T-helper 2 cell treated with Interferon-gamma antibody and Interleukin-4, amounts not matched to agents 5 μg/mL and 100 μg/mL, for 36 hours (primary cell): ENCODE measurements at regions not wholly inside any gene's neighbourhood (a gene's known extent, or its start where the extent isn't known, plus 50 kb on each side); places are given as distances from the start of the nearest gene placed in this dataset.

Source experiments
- DNase-seq: peaks from one replicate; pipeline ENCODE4 v3.0.0; 2021; ENCODE audit warnings: low spot score
- H3K27ac Mint-ChIP-seq: one replicate; pipeline ENCODE4 v1.8.0; 2021; ENCODE audit warnings: mild to moderate bottlenecking, mixed read lengths
- H3K27me3 Mint-ChIP-seq: one replicate; pipeline ENCODE4 v1.8.0; 2021; ENCODE audit warnings: low read depth, mixed read lengths
- H3K36me3 Mint-ChIP-seq: one replicate; pipeline ENCODE4 v1.8.0; 2021; ENCODE audit warnings: low read depth, mixed read lengths
- H3K4me1 Mint-ChIP-seq: one replicate; pipeline ENCODE4 v1.8.0; 2021; ENCODE audit warnings: low read depth, mixed read lengths
- H3K4me3 Mint-ChIP-seq: one replicate; pipeline ENCODE4 v1.8.0; 2022; ENCODE audit warnings: mild to moderate bottlenecking, moderate library complexity, mixed read lengths
- H3K9me3 Mint-ChIP-seq: one replicate; pipeline ENCODE4 v1.8.0; 2021; ENCODE audit warnings: mixed read lengths

DNA sequence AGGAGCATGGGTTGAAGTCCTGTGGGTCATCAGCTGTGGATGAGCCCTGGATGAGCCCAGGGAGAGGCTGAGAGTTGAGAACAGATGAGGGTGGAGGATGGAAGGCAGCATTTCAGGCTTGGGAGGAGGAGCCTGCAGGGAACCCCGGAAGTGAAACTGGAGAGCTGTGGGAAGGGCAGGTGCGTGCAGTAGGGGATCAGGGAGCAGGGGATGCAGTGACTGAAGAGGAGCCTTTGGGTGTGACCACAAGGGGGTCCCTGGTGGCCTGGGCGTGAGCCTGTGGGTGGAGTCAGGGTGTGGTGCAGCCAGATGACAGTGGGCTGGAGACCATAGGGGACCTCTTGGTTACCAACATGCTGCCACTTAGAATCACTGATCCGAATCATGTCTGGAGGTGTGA is 115.5 kb downstream of the PAPOLA start:
- Mint-ChIP-seq H3K4me1 (no peaks in the 10 kb centered on the region), H3K4me3 (no peak overlapping the region), H3K27ac (no peak overlapping the region), H3K27me3 (peaks cover 4% of the 10 kb centered on the region), H3K9me3 (no peaks in the 10 kb centered on the region), H3K36me3 (no peaks in the 10 kb centered on the region)
- no peak for DNase-seq

DNA sequence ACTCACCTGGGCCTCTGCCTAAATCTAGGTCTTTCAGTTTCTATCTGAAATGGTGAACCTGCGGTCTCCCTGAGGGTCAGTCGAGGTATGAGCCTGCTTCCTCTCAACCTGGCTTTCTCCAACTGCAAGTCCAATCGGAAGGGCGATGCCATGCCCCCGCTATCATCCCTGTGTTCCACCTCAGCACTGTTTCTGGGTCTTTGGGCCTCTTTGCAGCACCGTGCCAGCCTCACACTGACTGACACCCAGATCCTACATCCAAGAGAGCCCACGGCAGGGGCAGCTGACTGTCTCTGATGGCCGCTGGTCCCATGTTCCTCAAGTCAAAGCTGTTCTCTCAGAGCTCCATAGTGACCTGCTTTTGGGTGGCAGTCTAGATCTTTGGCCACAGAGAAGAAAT is 120.7 kb downstream of the PAPOLA start:
- H3K9me3 Mint-ChIP-seq = no peaks in the 10 kb centered on the region
- H3K4me1 Mint-ChIP-seq = no peaks in the 10 kb centered on the region
- no peaks in the 10 kb centered on the region for H3K36me3 Mint-ChIP-seq
- H3K27me3 Mint-ChIP-seq = peaks cover 4% of the 10 kb centered on the region
- H3K4me3 Mint-ChIP-seq = no peak overlapping the region
- DNase-seq = no peak
- no peak overlapping the region for H3K27ac Mint-ChIP-seq

DNA sequence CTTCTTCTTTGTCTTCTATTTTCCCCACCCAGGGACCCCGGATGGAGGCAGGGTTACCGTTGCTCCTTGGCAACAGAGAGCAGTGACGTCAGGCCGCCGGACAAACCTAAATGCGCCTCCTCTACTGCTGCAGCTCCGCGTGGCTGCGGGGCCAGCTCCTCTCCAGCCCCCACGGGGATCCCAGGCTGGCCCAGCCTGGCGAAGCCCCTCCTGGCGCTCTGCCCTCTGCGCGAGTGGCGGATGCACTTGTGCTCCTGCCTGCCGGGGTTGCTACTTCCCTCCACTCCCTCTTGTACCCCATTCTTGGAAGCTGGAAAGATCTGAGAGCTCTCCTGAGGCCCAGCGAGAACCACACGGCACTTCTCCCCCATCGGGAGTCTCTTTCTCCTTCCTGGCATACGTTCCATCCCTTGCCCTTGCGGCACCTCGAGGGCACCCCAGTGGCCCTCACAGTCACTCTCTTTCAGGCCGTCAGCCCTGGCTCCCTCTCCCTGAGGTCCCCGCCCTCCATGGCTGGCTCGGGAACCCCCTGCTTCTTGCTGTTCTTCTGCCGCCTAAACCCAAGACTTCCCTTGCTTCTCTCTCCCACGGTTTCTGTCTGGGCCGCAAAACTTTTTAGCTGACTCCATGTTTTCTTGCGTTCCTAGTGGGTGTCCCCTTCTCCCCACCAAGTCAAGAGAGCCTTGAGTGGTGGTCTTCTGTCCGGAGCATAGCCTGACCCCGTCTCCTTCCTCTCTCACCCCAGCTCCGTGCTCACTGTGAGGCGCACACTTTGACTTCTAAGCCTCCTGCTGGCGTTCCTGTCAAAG is 121.7 kb downstream of the PAPOLA start:
- no peak for DNase-seq
- H3K9me3 Mint-ChIP-seq = no peaks in the 10 kb centered on the region
- H3K27ac Mint-ChIP-seq = no peak overlapping the region
- H3K4me3 Mint-ChIP-seq = no peak overlapping the region
- peaks cover 4% of the 10 kb centered on the region for H3K27me3 Mint-ChIP-seq
- no peaks in the 10 kb centered on the region for H3K36me3 Mint-ChIP-seq
- no peaks in the 10 kb centered on the region for H3K4me1 Mint-ChIP-seq

DNA sequence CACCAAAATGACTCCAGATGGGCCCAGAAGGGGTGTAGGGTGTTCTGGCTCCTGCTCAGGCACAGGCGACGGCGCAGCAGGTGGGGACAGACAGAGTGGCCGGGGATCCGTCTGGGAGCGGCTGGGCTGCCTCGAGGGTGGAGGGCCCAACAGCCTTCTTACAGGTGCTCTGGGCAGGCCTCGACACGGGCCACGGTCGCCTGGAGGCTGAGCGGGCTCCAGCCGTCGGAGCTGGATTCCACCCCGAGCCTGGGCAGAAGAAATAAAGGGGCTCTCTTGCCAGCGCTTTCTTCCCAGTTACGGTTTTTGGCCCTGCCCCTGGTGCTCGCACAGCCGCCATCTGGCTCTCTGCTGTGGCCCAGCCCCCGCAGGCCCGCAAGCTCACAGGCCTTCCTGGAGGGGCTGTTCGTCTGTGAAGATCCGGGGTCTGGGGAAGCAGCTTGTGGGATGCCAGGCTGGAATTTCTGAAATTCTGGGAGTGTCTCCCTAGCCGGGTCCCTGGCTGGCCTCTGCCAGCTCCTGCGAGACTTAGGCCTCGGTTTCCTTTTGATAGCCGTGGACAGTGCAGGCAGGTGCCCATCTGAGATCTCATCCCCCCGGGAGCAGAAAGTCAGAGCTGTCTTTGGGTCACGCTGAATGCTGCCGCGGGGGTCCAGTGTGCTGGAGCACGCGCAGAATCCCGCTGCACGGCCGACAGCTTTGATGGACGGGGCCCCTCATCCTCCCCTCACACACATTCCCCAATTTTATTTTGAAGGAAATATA is 122.7 kb downstream of the PAPOLA start:
- H3K4me1 Mint-ChIP-seq = no peaks in the 10 kb centered on the region
- no peak overlapping the region for H3K4me3 Mint-ChIP-seq
- H3K9me3 Mint-ChIP-seq = no peaks in the 10 kb centered on the region
- DNase-seq = no peak
- peaks cover 4% of the 10 kb centered on the region for H3K27me3 Mint-ChIP-seq
- no peak overlapping the region for H3K27ac Mint-ChIP-seq
- H3K36me3 Mint-ChIP-seq = no peaks in the 10 kb centered on the region

DNA sequence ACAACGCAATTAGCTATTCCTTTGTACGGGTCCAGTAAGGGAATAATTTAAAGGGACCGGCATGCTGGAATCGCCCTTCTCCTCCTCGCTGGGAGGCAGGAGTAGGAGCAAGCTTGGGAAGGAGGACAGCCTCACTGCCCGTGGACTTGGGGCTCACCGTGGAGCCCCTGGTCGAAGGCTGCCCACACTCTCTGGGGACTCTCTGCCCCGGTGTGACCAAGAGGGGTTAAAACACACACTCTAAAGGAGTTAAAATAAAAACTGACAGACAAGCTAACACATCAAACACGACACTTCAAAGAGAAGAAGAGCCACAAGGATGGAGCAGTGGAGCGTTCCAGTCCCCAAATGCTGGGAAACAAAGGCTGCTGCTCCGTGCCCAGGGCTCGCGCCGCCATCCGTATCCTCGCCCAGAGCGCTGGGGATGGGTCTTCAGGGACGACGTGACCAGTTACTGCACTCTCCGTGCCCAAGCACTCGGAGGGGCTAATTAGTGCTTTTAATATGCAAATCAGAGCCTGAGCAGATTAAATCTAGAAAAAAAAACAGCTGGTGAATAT is 123.3 kb downstream of the PAPOLA start:
- DNase-seq = no peak
- no peaks in the 10 kb centered on the region for H3K9me3 Mint-ChIP-seq
- no peaks in the 10 kb centered on the region for H3K4me1 Mint-ChIP-seq
- H3K27me3 Mint-ChIP-seq = peaks cover 4% of the 10 kb centered on the region
- no peaks in the 10 kb centered on the region for H3K36me3 Mint-ChIP-seq
- no peak overlapping the region for H3K4me3 Mint-ChIP-seq
- H3K27ac Mint-ChIP-seq = no peak overlapping the region

DNA sequence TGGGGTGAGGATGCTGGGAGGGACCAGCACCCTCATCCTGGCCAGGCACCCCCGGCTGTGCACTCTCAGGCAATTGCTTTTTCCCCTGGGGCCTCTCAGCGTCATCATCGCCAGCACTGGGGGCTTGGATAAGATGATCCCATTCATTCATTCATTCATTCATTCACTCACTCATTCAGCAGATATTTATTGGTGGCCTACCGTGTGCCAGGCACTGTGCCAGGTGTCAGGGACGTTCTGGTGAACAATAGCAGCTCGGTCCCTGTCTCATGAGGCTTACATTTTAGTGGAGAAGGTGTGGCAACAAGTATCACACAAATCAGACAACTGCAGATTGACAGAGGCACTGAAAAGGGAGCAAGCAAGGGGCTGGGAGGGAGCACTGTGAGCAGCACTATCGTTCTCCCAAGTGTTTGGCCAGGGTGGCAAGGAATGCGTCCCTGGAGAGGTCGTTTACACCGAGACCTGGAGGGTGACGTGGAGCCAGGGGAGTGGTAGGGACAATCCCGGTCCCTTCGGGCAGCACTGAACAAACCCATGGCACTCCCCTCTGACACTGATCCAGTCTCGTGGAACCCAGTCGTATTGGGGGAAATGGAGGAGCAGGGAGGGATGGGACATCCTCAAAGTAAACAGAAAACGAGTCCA is 124.1 kb downstream of the PAPOLA start:
- no peak for DNase-seq
- H3K4me3 Mint-ChIP-seq = no peak overlapping the region
- H3K9me3 Mint-ChIP-seq = no peaks in the 10 kb centered on the region
- H3K27ac Mint-ChIP-seq = no peak overlapping the region
- H3K27me3 Mint-ChIP-seq = peaks cover 4% of the 10 kb centered on the region
- no peaks in the 10 kb centered on the region for H3K36me3 Mint-ChIP-seq
- no peaks in the 10 kb centered on the region for H3K4me1 Mint-ChIP-seq

DNA sequence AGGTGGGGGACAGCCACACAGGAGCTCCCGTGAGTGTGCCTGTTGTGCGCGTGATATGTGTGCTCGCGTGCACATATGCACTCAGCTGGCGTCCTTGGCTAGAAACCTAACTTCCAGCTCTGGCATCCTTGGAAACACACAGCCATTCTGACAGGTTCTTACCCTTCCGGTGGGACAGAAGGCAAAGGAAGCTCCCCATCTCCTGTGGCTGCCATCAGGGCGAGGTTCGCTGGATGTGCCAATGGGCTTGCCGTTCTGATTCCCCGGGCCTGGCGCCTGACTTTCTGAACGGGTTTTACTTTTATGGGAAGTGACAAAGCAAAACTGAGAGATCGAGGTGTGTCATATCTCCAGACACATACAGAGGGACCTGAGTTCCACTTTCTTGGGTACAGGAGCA is 124.7 kb downstream of the PAPOLA start:
- DNase-seq = no peak
- no peak overlapping the region for H3K4me3 Mint-ChIP-seq
- no peaks in the 10 kb centered on the region for H3K27me3 Mint-ChIP-seq

DNA sequence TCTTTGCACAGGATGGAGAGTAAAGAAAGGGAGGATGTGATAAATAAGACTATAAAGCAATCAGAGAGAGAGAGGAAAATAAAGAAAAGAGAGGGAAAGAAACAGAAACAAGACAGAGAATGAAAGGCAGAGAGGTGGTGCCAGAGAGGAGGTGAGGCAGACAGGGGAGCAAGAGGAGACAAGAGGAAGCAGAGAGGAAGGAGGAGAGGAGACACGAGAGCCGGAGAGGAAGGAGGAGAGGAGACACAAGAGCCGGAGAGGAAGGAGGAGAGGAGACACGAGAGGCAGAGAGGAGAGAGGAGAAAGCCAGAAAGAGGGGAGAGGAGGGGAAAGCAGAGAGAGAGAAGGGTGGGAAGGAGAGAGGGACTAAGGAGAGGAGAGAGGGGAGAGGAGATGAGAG is 125.2 kb downstream of the PAPOLA start:
- no peaks in the 10 kb centered on the region for H3K9me3 Mint-ChIP-seq
- no peaks in the 10 kb centered on the region for H3K27me3 Mint-ChIP-seq
- no peaks in the 10 kb centered on the region for H3K36me3 Mint-ChIP-seq
- H3K4me1 Mint-ChIP-seq = no peaks in the 10 kb centered on the region
- no peak for DNase-seq
- H3K27ac Mint-ChIP-seq = no peak overlapping the region
- no peak overlapping the region for H3K4me3 Mint-ChIP-seq

More for the DNA sequence above, 124.7 kb downstream of the PAPOLA start:
- Mint-ChIP-seq H3K4me1 (no peaks in the 10 kb centered on the region), H3K27ac (no peak overlapping the region), H3K36me3 (no peaks in the 10 kb centered on the region), H3K9me3 (no peaks in the 10 kb centered on the region)

DNA sequence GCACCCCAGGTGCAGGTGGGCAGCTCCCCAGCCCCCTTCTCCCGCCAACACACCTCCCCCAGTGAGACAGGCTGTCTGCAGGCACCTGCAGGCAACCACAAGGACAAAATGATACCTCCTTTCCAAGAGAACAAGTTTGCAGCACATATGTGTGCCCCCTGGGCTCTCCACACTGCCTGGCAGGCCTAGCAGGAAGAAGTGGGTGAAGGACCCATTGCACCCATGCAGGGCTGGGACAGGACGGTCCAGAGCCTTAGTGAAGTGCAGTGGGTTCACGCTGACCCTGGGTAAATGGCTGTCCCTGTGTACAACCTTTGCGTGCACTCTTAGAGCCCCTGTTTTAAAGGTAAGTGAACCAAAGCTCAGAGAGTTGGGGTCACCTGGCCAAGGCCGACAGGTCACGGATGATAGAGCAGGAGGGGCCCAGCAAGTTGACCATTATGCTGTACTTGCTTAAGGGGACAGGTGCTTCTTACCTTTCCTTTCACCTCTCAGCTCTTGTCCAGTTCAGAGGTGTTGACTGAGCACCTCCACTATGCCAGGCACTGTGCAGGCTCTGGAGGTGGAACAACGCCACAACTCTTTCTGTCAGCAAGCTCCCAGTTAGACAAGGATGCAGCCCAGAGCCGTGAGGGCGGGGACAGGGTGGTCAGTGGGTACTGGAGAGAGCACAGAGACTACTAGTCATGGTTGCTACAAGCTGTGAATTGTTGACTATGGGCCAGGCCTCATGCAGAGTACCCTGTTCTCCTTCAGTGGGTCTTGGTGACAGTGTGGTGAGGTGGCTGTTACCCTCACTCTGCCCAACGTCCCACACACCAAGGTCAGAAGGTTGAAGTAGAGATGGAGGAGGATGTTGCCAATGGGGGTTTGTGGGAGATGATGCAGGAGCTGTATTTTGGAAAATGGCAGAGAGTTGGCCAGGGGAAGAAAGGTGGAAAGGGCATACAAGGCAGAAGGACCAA is 125.9 kb downstream of the PAPOLA start:
- Mint-ChIP-seq H3K4me3 (no peak overlapping the region), H3K27me3 (no peaks in the 10 kb centered on the region), H3K36me3 (no peaks in the 10 kb centered on the region), H3K9me3 (no peaks in the 10 kb centered on the region), H3K27ac (no peak overlapping the region), H3K4me1 (no peaks in the 10 kb centered on the region)
- DNase-seq = no peak

DNA sequence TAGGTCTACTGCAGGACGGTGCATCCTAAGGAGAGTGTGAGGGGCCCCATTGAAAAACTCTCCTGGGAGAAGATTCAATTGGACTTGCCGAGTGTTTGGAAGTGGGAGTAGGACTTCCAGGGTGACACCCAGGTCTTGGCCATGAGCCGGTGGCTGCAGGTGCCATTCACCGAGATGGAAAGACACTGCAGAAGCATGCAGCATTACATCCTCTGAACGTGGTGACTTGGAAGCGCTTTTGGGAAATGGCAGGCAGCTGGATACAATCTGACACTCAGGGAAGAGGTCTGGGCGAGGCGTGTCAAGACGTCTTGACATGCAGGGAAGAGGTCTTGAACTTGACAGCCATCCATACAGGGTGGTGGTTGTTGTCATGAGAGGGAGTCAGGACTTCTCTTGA is 126.9 kb downstream of the PAPOLA start:
- Mint-ChIP-seq H3K4me1 (no peaks in the 10 kb centered on the region), H3K4me3 (no peak overlapping the region), H3K27me3 (no peaks in the 10 kb centered on the region), H3K9me3 (no peaks in the 10 kb centered on the region), H3K36me3 (no peaks in the 10 kb centered on the region), H3K27ac (no peak overlapping the region)
- no peak for DNase-seq

DNA sequence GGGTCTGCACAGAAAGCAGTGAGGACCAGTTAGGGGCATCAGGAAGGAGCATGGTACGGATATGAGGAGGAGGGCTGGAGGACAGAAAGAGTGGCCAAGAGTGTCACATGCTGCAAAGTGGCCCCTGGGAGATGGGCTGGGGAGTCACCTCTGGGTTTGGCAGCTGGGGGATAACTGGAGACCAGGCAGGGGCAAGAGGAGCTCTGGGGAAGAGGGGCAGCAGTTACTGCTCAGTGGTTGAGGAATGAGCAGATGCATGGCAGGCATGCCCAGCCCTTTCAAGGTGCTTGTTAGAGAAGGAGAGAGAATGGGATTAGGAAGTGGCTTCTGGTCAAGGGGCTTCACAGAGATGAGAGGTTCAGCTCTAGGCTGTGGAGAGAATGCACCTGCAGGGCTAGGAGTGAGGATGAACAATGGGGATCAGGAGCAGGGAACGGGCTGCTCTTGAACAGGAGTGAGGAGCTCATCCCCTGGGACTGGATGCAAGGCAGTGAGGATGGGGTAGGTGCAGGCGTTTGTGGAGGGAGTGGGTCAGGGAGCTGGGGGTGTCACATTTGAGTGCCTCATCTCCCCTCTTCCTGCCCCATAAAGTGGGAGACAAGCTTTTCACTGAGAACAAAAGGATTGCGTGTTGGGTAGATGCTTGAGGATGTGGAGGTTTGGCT is 127.5 kb downstream of the PAPOLA start:
- H3K36me3 Mint-ChIP-seq = no peaks in the 10 kb centered on the region
- no peak overlapping the region for H3K4me3 Mint-ChIP-seq
- H3K4me1 Mint-ChIP-seq = no peaks in the 10 kb centered on the region
- H3K27ac Mint-ChIP-seq = no peak overlapping the region
- DNase-seq = no peak
- no peaks in the 10 kb centered on the region for H3K27me3 Mint-ChIP-seq
- H3K9me3 Mint-ChIP-seq = no peaks in the 10 kb centered on the region

DNA sequence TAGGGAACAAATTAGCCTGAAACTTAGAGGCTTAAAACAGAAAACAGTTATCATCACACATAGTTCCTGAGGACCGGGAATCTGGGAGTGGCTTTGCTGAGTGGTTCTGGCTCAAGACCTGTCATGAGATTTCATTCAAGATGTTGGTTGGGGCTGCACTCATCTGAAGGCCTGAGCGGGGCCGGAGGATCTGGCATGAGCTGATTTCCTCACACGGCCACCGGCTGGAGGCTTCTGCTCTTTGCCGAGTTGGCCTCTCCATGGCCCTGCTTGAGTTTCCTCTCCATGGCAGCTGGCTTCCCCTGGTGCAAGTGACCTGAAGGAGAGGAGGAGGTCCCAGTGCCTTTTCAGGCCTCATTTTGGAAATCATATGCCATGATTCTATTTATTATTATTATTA is 128.1 kb downstream of the PAPOLA start:
- H3K27me3 Mint-ChIP-seq = no peaks in the 10 kb centered on the region
- no peak for DNase-seq
- no peak overlapping the region for H3K27ac Mint-ChIP-seq
- H3K9me3 Mint-ChIP-seq = no peaks in the 10 kb centered on the region
- H3K4me1 Mint-ChIP-seq = no peaks in the 10 kb centered on the region
- no peaks in the 10 kb centered on the region for H3K36me3 Mint-ChIP-seq
- H3K4me3 Mint-ChIP-seq = no peak overlapping the region

DNA sequence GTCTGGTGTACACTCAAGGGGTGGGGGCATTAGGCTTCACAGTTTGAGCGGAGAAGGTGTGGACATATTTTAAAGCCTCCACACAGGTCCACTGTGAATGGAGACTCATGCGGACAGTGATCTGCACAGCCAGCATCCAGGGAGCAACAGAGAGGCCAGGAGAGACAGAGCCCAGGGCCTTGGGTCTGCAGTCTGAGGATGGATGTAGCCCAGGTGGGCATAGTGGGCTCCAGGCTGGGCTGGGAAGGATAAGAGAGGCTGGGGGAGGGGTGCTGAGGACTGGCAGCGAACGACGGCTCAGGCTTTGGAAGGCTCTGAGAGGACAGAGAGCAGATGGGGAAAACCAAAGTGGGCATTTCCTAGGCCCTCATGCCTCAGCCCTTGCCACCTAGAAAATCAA is 128.8 kb downstream of the PAPOLA start:
- no peak overlapping the region for H3K27ac Mint-ChIP-seq
- H3K4me3 Mint-ChIP-seq = no peak overlapping the region
- DNase-seq = no peak
- H3K36me3 Mint-ChIP-seq = no peaks in the 10 kb centered on the region
- H3K9me3 Mint-ChIP-seq = no peaks in the 10 kb centered on the region
- H3K27me3 Mint-ChIP-seq = no peaks in the 10 kb centered on the region
- H3K4me1 Mint-ChIP-seq = no peaks in the 10 kb centered on the region
